ENCODE measurements at regions not wholly inside any gene's neighbourhood (a gene's known extent, or its start where the extent isn't known, plus 50 kb on each side); places are given as distances from the start of the nearest gene placed in this dataset.

GRCh38 chr11:119791701-119792151 is 62.7 kb upstream of the NECTIN1 start:
- Histone ChIP-seq H3K4me3 (ENCODE audit: low read depth, low read length, poor library complexity, severe bottlenecking) (no peak overlapping the region), H2AFZ (ENCODE audit: low read length) (no peak overlapping the region), H3K9ac (ENCODE audit: low read length) (no peak overlapping the region), H3K27ac (ENCODE audit: low read depth, low read length, poor library complexity, severe bottlenecking) (no peak overlapping the region), H3F3A (ENCODE audit: insufficient read depth, low read length) (no peaks in the 10 kb centered on the region), H3K9me3 (ENCODE audit: low read length) (no peaks in the 10 kb centered on the region), H4K20me1 (ENCODE audit: insufficient read depth, low read length) (no peaks in the 10 kb centered on the region), H3K4me2 (ENCODE audit: low read length) (no peak overlapping the region), H3K4me1 (ENCODE audit: insufficient read depth, low read length, severe bottlenecking) (no peaks in the 10 kb centered on the region), H3K9me2 (ENCODE audit: low read depth, low read length) (no peaks in the 10 kb centered on the region), H3K27me3 (ENCODE audit: insufficient read depth, low read length) (no peaks in the 10 kb centered on the region), H3K79me2 (ENCODE audit: insufficient read depth, low read length) (no peaks in the 10 kb centered on the region), H3K36me3 (ENCODE audit: insufficient read depth, low read length) (no peaks in the 10 kb centered on the region)
- TF ChIP-seq EZH2 (IDR thresholded peaks at IDR 0.05; ENCODE audit: borderline replicate concordance, low read length) (no peak), CTCF (IDR thresholded peaks at IDR 0.05; ENCODE audit: low read length) (no peak)

GRCh38 chr11:119791047-119791446 is 62.0 kb upstream of the NECTIN1 start:
- Histone ChIP-seq H3K4me2 (ENCODE audit: low read length) (no peak overlapping the region), H2AFZ (ENCODE audit: low read length) (no peak overlapping the region), H4K20me1 (ENCODE audit: insufficient read depth, low read length) (no peaks in the 10 kb centered on the region), H3K79me2 (ENCODE audit: insufficient read depth, low read length) (no peaks in the 10 kb centered on the region), H3K4me3 (ENCODE audit: low read depth, low read length, poor library complexity, severe bottlenecking) (no peak overlapping the region), H3K9me2 (ENCODE audit: low read depth, low read length) (no peaks in the 10 kb centered on the region), H3K27me3 (ENCODE audit: insufficient read depth, low read length) (no peaks in the 10 kb centered on the region), H3K4me1 (ENCODE audit: insufficient read depth, low read length, severe bottlenecking) (no peaks in the 10 kb centered on the region), H3K9ac (ENCODE audit: low read length) (no peak overlapping the region), H3K27ac (ENCODE audit: low read depth, low read length, poor library complexity, severe bottlenecking) (no peak overlapping the region), H3K36me3 (ENCODE audit: insufficient read depth, low read length) (no peaks in the 10 kb centered on the region), H3K9me3 (ENCODE audit: low read length) (no peaks in the 10 kb centered on the region), H3F3A (ENCODE audit: insufficient read depth, low read length) (no peaks in the 10 kb centered on the region)
- TF ChIP-seq EZH2 (IDR thresholded peaks at IDR 0.05; ENCODE audit: borderline replicate concordance, low read length) (no peak), CTCF (IDR thresholded peaks at IDR 0.05; ENCODE audit: low read length) (no peak)

GRCh38 chr11:119790476-119790875 is 61.5 kb upstream of the NECTIN1 start:
- Histone ChIP-seq H3K4me2 (ENCODE audit: low read length) (no peak overlapping the region), H2AFZ (ENCODE audit: low read length) (no peak overlapping the region), H3K9ac (ENCODE audit: low read length) (no peak overlapping the region), H3K9me2 (ENCODE audit: low read depth, low read length) (no peaks in the 10 kb centered on the region), H4K20me1 (ENCODE audit: insufficient read depth, low read length) (no peaks in the 10 kb centered on the region), H3K9me3 (ENCODE audit: low read length) (no peaks in the 10 kb centered on the region), H3K4me1 (ENCODE audit: insufficient read depth, low read length, severe bottlenecking) (no peaks in the 10 kb centered on the region), H3K79me2 (ENCODE audit: insufficient read depth, low read length) (no peaks in the 10 kb centered on the region), H3K27ac (ENCODE audit: low read depth, low read length, poor library complexity, severe bottlenecking) (no peak overlapping the region), H3K27me3 (ENCODE audit: insufficient read depth, low read length) (no peaks in the 10 kb centered on the region), H3K4me3 (ENCODE audit: low read depth, low read length, poor library complexity, severe bottlenecking) (no peak overlapping the region), H3K36me3 (ENCODE audit: insufficient read depth, low read length) (no peaks in the 10 kb centered on the region), H3F3A (ENCODE audit: insufficient read depth, low read length) (no peaks in the 10 kb centered on the region)
- TF ChIP-seq EZH2 (IDR thresholded peaks at IDR 0.05; ENCODE audit: borderline replicate concordance, low read length) = no peak
- no peak for TF ChIP-seq CTCF (IDR thresholded peaks at IDR 0.05; ENCODE audit: low read length)

All from OCI-LY1 (cell line).